ENCODE measurements at regions not wholly inside any gene's neighbourhood (a gene's known extent, or its start where the extent isn't known, plus 50 kb on each side); places are given as distances from the start of the nearest gene placed in this dataset.

GRCh38 chr2:203789618-203790017 is 78.0 kb upstream of the CTLA4 start:
- no peak for ATAC-seq
- BruUV-seq (replicated peaks) = no TSS peak
- Histone ChIP-seq H2AFZ (ENCODE audit: low read length) (no peak overlapping the region), H3K4me1 (ENCODE audit: insufficient read depth, low read length) (peaks cover 57% of the 10 kb centered on the region), H3K27me3 (ENCODE audit: control insufficient read depth in 1 of 2, insufficient read depth in 2 of 2, low read length in 2 of 2) (no peaks in the 10 kb centered on the region), H3K36me3 (replicated peaks in 1 of 2; ENCODE audit: control insufficient read depth in 1 of 2, insufficient read depth in 2 of 2, low read length in 2 of 2) (no peaks in the 10 kb centered on the region), H3K4me3 (replicated peaks in 1 of 3; ENCODE audit: insufficient read depth in 1 of 3, low read depth in 2 of 3, low read length in 3 of 3) (no peak overlapping the region), H3K4me2 (ENCODE audit: low read depth, low read length) (no peak overlapping the region), H3K9me3 (ENCODE audit: low read length) (no peaks in the 10 kb centered on the region), H4K20me1 (ENCODE audit: insufficient read depth, low read length) (no peaks in the 10 kb centered on the region), H3K79me2 (ENCODE audit: insufficient read depth, low read length) (no peaks in the 10 kb centered on the region), H3K27ac (ENCODE audit: extremely low read length, insufficient read depth, low read length) (no peak overlapping the region), H3K9ac (ENCODE audit: insufficient read depth, low read depth, low read length) (no peak overlapping the region)
- in situ Hi-C loops (cut with HindIII; ENCODE audit: extremely low pct_ligation_motif_present, low pct_unique_long_range_greater_than_20kb) (no loop called here), intact Hi-C loops (cut with micrococcal nuclease; ENCODE audit: unreplicated experiment) (no loop called here)
- no peak for FAIRE-seq
- DNase-seq (ENCODE audit: low spot score) = no peak
- ChIA-PET POLR2A (no interaction called here), CTCF (ENCODE audit: low intra/inter-chr PET ratio, low total read pairs) (no interaction called here)
- TF ChIP-seq ZNF225 (CRISPR knock-in tag; IDR thresholded peaks at IDR 0.05) (no peak), FOXP1 (IDR thresholded peaks at IDR 0.05) (no peak), FOXP1 (CRISPR knock-in tag; IDR thresholded peaks at IDR 0.05) (no peak), ZBTB43 (CRISPR knock-in tag; conservative IDR thresholded peaks at IDR 0.05) (no peak), ZNF253 (CRISPR knock-in tag; IDR thresholded peaks at IDR 0.05; ENCODE audit: borderline replicate concordance) (no peak), KMT2A (CRISPR knock-in tag; IDR thresholded peaks at IDR 0.05) (no peak)
- TF ChIP-seq, protein P1, sequence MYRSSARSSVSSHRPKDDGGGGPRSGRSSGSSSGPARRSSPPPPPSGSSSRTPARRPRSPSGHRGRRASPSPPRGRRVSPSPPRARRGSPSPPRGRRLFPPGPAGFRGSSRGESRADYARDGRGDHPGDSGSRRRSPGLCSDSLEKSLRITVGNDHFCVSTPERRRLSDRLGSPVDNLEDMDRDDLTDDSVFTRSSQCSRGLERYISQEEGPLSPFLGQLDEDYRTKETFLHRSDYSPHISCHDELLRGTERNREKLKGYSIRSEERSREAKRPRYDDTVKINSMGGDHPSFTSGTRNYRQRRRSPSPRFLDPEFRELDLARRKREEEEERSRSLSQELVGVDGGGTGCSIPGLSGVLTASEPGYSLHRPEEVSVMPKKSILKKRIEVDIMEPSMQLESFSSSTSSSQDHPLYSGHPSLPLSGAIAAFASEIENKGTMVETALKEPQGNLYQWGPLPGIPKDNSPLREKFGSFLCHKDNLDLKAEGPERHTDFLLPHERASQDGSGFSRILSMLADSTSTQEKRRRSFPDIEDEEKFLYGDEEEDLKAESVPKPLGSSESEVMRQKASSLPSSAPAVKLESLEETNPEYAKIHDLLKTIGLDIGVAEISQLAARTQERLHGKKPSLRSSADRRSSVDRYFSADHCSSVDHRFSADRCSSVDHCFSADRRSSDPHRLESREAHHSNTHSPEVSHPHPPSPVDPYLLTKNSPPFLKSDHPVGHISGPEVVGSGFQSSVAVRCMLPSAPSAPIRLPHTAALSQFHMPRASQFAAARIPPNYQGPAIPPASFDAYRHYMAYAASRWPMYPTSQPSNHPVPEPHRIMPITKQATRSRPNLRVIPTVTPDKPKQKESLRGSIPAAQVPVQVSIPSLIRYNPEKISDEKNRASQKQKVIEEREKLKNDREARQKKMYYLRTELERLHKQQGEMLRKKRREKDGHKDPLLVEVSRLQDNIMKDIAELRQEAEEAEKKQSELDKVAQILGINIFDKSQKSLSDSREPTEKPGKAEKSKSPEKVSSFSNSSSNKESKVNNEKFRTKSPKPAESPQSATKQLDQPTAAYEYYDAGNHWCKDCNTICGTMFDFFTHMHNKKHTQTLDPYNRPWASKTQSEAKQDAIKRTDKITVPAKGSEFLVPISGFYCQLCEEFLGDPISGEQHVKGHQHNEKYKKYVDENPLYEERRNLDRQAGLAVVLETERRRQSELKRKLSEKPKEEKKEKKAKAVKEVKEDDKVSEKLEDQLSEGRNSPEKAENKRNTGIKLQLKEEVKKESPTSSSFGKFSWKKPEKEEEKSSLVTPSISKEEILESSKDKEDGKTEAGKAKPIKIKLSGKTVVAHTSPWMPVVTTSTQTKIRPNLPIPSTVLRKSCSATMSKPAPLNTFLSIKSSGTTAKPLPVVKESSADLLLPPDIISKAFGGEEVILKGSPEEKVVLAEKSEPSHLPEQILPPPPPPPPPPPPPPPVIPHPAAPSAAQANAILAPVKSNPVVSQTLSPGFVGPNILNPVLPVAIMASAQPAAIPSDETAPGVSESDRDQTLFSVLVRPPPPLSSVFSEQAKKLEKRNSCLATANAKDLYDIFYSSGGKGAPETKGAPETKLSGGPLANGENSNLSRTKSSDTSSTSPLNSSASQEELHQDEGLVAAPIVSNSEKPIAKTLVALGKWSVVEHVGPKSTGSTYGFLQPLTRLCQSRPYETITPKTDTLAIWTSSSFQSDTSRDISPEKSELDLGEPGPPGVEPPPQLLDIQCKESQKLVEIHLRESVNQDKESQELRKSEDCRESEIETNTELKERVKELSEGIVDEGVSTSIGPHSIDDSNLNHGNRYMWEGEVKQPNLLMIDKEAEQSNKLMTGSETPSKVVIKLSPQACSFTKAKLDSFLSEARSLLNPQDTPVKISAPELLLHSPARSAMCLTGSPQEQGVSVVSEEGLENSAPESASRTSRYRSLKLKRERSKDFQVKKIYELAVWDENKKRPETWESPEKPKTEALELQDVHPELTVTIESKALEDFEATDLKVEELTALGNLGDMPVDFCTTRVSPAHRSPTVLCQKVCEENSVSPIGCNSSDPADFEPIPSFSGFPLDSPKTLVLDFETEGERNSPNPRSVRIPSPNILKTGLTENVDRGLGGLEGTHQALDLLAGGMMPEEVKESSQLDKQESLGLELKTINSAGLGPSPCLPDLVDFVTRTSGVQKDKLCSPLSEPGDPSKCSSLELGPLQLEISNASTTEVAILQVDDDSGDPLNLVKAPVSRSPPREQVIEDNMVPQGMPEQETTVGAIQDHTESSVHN (CRISPR knock-in tag; IDR thresholded peaks at IDR 0.05) = no peak

Data from HepG2 (cell line).